ENCODE measurements at regions not wholly inside any gene's neighbourhood (a gene's known extent, or its start where the extent isn't known, plus 50 kb on each side); places are given as distances from the start of the nearest gene placed in this dataset.

DNA sequence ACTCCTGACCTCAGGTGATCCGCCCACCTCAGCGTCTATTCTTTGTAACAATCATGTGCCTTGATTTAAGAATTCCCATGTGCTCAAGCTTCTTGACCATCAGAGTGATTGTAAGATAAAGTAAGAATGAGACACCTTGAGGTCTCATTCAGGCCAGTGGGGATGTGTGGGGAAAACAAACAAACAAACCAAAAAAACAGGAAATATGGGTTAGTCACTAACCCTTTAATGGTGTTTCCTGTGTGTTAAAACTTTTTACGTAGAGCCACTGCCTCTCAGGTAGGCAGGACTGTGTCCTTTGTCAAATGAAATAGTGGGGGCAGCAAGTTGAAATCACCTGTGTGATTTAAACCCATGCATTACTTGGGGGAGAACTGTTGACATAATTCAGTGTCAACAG is 91.5 kb upstream of the DHRSX start:
- Mint-ChIP-seq H3K27ac (no peak overlapping the region), H3K36me3 (ENCODE audit: low read depth) (peaks cover 2% of the 10 kb centered on the region), H3K4me1 (ENCODE audit: low read depth) (peaks cover 3% of the 10 kb centered on the region), H3K9me3 (no peaks in the 10 kb centered on the region), H3K27me3 (no peaks in the 10 kb centered on the region), H3K4me3 (no peak overlapping the region)
- no peak for ATAC-seq
- intact Hi-C loops (cut with micrococcal nuclease) = loop anchor here (2.0 kb wide), 1 partner anchor 943 kb away; no protein-coding TSS in a partner anchor
- ChIA-PET CTCF (no interaction called here), POLR2A (no interaction called here)
- TF ChIP-seq, protein P1, sequence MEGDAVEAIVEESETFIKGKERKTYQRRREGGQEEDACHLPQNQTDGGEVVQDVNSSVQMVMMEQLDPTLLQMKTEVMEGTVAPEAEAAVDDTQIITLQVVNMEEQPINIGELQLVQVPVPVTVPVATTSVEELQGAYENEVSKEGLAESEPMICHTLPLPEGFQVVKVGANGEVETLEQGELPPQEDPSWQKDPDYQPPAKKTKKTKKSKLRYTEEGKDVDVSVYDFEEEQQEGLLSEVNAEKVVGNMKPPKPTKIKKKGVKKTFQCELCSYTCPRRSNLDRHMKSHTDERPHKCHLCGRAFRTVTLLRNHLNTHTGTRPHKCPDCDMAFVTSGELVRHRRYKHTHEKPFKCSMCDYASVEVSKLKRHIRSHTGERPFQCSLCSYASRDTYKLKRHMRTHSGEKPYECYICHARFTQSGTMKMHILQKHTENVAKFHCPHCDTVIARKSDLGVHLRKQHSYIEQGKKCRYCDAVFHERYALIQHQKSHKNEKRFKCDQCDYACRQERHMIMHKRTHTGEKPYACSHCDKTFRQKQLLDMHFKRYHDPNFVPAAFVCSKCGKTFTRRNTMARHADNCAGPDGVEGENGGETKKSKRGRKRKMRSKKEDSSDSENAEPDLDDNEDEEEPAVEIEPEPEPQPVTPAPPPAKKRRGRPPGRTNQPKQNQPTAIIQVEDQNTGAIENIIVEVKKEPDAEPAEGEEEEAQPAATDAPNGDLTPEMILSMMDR (IDR thresholded peaks at IDR 0.05) = no peak
- DNase-seq = no peak

DNA sequence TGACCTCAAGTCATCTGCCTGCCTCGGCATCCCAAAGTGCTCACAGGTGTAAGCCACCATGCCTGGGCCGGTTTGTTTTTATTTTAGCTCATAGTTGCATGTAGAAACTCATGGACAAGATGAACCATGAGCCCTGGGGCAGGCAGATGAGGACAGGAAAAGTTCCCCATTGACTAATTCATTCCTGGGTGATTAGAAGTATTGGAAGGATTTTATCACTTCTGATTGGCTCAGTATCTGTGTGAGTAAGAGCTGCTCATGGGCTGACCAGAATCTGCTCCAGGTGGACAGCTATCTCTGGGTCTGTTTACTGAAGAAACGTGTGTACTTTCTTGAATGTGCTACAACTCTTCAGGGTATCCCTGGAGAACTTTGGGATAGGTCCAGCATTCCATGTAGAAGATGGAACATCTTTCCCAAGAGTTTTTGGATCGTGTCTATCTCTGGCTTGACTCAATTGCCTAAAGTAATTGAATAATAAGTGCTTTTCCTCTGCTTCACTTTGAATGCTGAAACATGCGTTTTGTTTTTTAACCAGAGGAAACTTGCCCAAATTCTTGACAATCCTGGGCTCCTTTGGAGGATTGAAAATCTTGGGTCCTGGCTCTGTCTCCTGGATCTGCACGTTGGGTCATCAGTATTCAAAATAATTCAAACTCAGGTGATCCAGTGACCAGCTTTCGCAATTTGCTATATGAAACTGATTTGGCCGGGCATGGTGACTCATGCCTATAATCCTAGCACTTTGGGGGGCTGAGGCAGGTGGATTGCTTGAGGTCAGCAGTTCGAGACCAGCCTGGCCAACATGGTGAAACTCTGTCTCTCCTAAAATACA is 88.6 kb upstream of the DHRSX start:
- Mint-ChIP-seq H3K4me1 (ENCODE audit: low read depth) (peaks cover 6% of the 10 kb centered on the region), H3K9me3 (no peaks in the 10 kb centered on the region), H3K27ac (no peak overlapping the region), H3K27me3 (peaks cover 6% of the 10 kb centered on the region), H3K4me3 (no peak overlapping the region), H3K36me3 (ENCODE audit: low read depth) (no peaks in the 10 kb centered on the region)
- ChIA-PET CTCF (no interaction called here), POLR2A (no interaction called here)
- DNase-seq = no peak
- TF ChIP-seq, protein P1 (IDR thresholded peaks at IDR 0.05) = no peak
- ATAC-seq = no peak
- intact Hi-C loops (cut with micrococcal nuclease) = no loop called here

DNA sequence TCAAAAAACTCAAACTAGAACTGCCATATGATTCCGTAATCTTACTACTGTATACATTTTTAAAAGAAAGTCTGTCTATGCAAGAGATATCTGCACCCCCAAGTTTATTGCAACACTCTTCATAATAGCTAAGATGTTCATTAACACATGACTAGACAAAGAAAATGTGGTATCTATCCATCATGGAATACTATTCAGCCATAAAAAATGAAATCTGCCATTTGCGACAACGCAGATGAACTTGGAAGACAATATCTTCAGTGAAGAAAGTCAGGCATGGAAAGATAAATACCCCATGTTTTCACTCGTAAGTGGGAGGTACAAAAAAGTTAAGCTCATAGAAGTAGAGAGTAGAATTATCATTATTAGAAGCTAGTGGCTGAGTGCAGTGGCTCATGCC is 87.3 kb upstream of the DHRSX start:
- H3K9me3 Mint-ChIP-seq = no peaks in the 10 kb centered on the region
- TF ChIP-seq, protein P1 (IDR thresholded peaks at IDR 0.05) = no peak
- no peak overlapping the region for H3K4me3 Mint-ChIP-seq
- H3K27ac Mint-ChIP-seq = no peak overlapping the region
- POLR2A ChIA-PET = no interaction called here
- peaks cover 10% of the 10 kb centered on the region for H3K27me3 Mint-ChIP-seq
- H3K36me3 Mint-ChIP-seq (ENCODE audit: low read depth) = no peaks in the 10 kb centered on the region
- ATAC-seq = no peak
- CTCF ChIA-PET = no interaction called here
- no peak for DNase-seq
- intact Hi-C loops (cut with micrococcal nuclease) = no loop called here
- peaks cover 9% of the 10 kb centered on the region for H3K4me1 Mint-ChIP-seq (ENCODE audit: low read depth)

DNA sequence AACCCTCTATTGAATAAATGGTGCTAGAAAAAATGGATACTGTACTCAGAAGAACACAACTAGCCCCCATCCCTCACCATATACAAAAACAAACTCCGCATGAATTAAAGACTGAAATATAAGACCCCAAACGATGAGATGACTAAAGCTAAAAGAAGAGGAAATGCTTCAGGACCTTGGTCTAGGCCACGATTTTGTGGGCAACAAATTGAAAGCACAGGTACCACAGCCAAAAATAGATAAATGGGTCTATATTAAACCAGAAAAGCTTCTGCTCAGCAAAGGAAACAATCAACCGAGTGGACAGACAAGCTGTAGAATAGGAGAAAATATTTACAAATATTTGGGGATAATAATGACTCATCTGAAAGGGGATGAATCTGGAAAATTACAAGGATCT is 86.4 kb upstream of the DHRSX start:
- no peak overlapping the region for H3K4me3 Mint-ChIP-seq
- DNase-seq (no peak), ATAC-seq (no peak)
- peaks cover 8% of the 10 kb centered on the region for H3K4me1 Mint-ChIP-seq (ENCODE audit: low read depth)
- CTCF ChIA-PET = no interaction called here
- H3K36me3 Mint-ChIP-seq (ENCODE audit: low read depth) = no peaks in the 10 kb centered on the region
- H3K27me3 Mint-ChIP-seq = peaks cover 19% of the 10 kb centered on the region
- POLR2A ChIA-PET = no interaction called here
- no peak overlapping the region for H3K27ac Mint-ChIP-seq
- H3K9me3 Mint-ChIP-seq = no peaks in the 10 kb centered on the region
- intact Hi-C loops (cut with micrococcal nuclease) = no loop called here
- TF ChIP-seq, protein P1 (IDR thresholded peaks at IDR 0.05) = no peak

DNA sequence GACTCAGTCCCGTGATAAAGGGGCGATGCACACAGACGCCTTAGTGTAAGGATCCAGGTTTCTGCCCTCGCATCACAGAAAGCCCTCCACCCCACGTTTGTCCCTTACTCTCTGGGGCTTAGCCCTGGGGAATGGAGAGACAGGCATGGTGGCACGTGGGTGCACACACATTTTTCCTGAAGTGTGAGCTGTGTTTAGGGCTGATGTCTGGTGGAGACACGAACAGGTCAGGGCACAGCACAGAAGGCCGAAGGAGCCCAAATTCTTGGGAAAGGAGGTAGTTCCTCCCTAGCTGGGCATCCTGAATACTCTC is 84.3 kb upstream of the DHRSX start:
- no peak overlapping the region for H3K4me3 Mint-ChIP-seq
- ChIA-PET POLR2A (no interaction called here), CTCF (no interaction called here)
- peaks cover 31% of the 10 kb centered on the region for H3K27me3 Mint-ChIP-seq
- TF ChIP-seq, protein P1 (IDR thresholded peaks at IDR 0.05) = no peak
- intact Hi-C loops (cut with micrococcal nuclease) = no loop called here
- H3K9me3 Mint-ChIP-seq = no peaks in the 10 kb centered on the region
- ATAC-seq (no peak), DNase-seq (no peak)
- H3K4me1 Mint-ChIP-seq (ENCODE audit: low read depth) = peaks cover 8% of the 10 kb centered on the region
- no peaks in the 10 kb centered on the region for H3K36me3 Mint-ChIP-seq (ENCODE audit: low read depth)
- no peak overlapping the region for H3K27ac Mint-ChIP-seq

Data from activated CD8-positive, alpha-beta T cell treated with anti-CD3 and anti-CD28 coated beads for 36 hours (primary cell).